Panc1 (cell line): ENCODE measurements at regions not wholly inside any gene's neighbourhood (a gene's known extent, or its start where the extent isn't known, plus 50 kb on each side); places are given as distances from the start of the nearest gene placed in this dataset.

Experiments
- ATAC-seq: fragments of 200-7000 bp; cut with Tn5 transposase; 2 replicates; pipeline ENCODE4 v1.9.1; 2020; ENCODE audit warnings: mild to moderate bottlenecking, moderate library complexity
- BruUV-seq: library from RNA; stranded (reverse); fragments of 400-500 nt; replicated peaks from 2 replicates; lab custom pipeline; 2021; lab: Mats Ljungman, UMichigan
- CTCF ChIA-PET: fragments of 300-600 bp; sonication (Branson Sonifier 250); formaldehyde crosslinking; loops from one replicate; lab custom pipeline; 2022; ENCODE audit warnings: antibody characterized with exemption; lab: Charles Lee
- POLR2A ChIA-PET: fragments of 300-600 bp; sonication (Branson Sonifier 250); formaldehyde crosslinking; loops from one replicate; lab custom pipeline; 2022; ENCODE audit warnings: antibody characterized with exemption; lab: Charles Lee
- DNase-seq: peaks from one replicate; pipeline ENCODE4 v3.0.0-alpha.2; 2010; ENCODE audit warnings: low read depth, low spot score
- H3K27ac ChIP-seq: 2 replicates; pipeline ENCODE4 v1.5.1; 2011; ENCODE audit warnings: mild to moderate bottlenecking, low read length, inconsistent platforms
- H3K27me3 ChIP-seq: fragments of 200-500 bp; sonication (Bioruptor generic); 2 replicates; pipeline ENCODE4 v1.6.0; 2014; ENCODE audit warnings: low read length, inconsistent platforms; ENCODE audit not compliant: control insufficient read depth, insufficient read depth
- H3K36me3 ChIP-seq: fragments of 200-500 bp; sonication (Bioruptor generic); 2 replicates; pipeline ENCODE4 v1.5.1; 2014; ENCODE audit warnings: inconsistent platforms, mild to moderate bottlenecking, low read length, moderate library complexity; ENCODE audit not compliant: control insufficient read depth, insufficient read depth
- H3K4me1 ChIP-seq: 2 replicates; pipeline ENCODE4 v1.5.1; 2011; ENCODE audit warnings: inconsistent platforms, mild to moderate bottlenecking, low read length, moderate library complexity; ENCODE audit not compliant: control insufficient read depth, insufficient read depth
- H3K4me3 ChIP-seq, 2 experiments: 2 replicates each; pipeline ENCODE4 v1.5.1; 2011 to 2012; ENCODE audit warnings: low read depth in 2 of 2, low read length in 2 of 2, mild to moderate bottlenecking in 2 of 2, inconsistent platforms in 1 of 2, moderate library complexity in 1 of 2
- H3K9me3 ChIP-seq: fragments of 200-500 bp; sonication (Bioruptor generic); 2 replicates; pipeline ENCODE4 v1.5.1; 2014; ENCODE audit warnings: low read depth, mild to moderate bottlenecking, inconsistent platforms, low read length, moderate library complexity; ENCODE audit not compliant: control insufficient read depth, insufficient read depth
- POLR2AphosphoS5 ChIP-seq: IDR thresholded peaks from 2 replicates; pipeline ENCODE4 v1.6.1; 2012; ENCODE audit warnings: mild to moderate bottlenecking, low read depth, low read length, moderate library complexity
- REST ChIP-seq, 2 experiments: IDR thresholded peaks; 2 replicates each; pipeline ENCODE4 v1.6.1; 2011 to 2012; ENCODE audit warnings: low read depth in 2 of 2, control low read depth in 1 of 2, low read length in 1 of 2, mild to moderate bottlenecking in 1 of 2, moderate library complexity in 1 of 2; ENCODE audit not compliant: insufficient read depth in 1 of 2
- SIN3A ChIP-seq: IDR thresholded peaks from 2 replicates; pipeline ENCODE4 v1.6.1; 2012; ENCODE audit warnings: low read depth, mild to moderate bottlenecking, low read length, moderate library complexity, borderline replicate concordance; ENCODE audit not compliant: insufficient read depth
- TCF7L2 ChIP-seq: IDR thresholded peaks from 2 replicates; pipeline ENCODE4 v1.6.1; 2011; ENCODE audit warnings: mild to moderate bottlenecking, low read depth, low read length, inconsistent platforms
- in situ Hi-C: cut with HindIII; loops from 2 replicates; pipeline ENCODE4 v1.10.0; 2016; ENCODE audit warnings: low sequenced_read_pairs, low pct_unique_long_range_greater_than_20kb
- intact Hi-C: fragments of 100-400 bp; cut with micrococcal nuclease; formaldehyde crosslinking; loops from one replicate; pipeline ENCODE4 v1.10.0; 2022; ENCODE audit not compliant: unreplicated experiment
- TF ChIP-seq, protein P1 (sequence below): fragments of 450-650 bp; IDR thresholded peaks from 2 replicates; pipeline ENCODE4 v1.5.1; 2017; ENCODE audit warnings: mild to moderate bottlenecking

DNA sequence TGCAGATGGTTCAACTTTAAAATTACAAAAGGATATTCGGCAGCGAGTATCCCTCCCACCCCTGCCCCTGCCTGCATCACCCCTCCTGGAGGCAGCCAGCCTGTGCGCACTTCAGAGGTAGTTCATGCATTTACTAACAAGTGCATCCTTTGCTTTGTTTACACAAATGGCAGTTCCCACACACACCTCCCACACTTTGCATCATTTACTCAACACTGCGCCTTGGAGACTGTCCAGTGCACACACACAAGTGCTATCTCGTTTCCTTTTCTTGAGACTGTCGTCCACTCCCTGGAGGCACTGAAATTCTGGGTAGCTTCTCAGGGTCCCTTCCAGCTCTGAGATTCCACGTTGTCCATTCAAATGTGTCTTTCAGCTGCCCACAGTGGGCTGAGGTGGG lies 53.1 kb upstream of the VSX1 start:
- ATAC-seq (no peak), DNase-seq (no peak)
- POLR2A ChIA-PET, result no interaction called here
- Histone ChIP-seq H3K4me1 (peaks cover 52% of the 10 kb centered on the region), H3K36me3 (no peaks in the 10 kb centered on the region), H3K27me3 (no peaks in the 10 kb centered on the region), H3K4me3 (no peak overlapping the region), H3K27ac (peak overlapping the region; percentile 87), H3K9me3 (no peaks in the 10 kb centered on the region)
- no peak for TF ChIP-seq TCF7L2
- TF ChIP-seq REST (IDR thresholded peaks at IDR 0.05; ENCODE audit: insufficient read depth in 1 of 2, low read depth in 2 of 2, low read length in 1 of 2), result no peak
- TF ChIP-seq SIN3A, result no peak
- TF ChIP-seq, protein P1, sequence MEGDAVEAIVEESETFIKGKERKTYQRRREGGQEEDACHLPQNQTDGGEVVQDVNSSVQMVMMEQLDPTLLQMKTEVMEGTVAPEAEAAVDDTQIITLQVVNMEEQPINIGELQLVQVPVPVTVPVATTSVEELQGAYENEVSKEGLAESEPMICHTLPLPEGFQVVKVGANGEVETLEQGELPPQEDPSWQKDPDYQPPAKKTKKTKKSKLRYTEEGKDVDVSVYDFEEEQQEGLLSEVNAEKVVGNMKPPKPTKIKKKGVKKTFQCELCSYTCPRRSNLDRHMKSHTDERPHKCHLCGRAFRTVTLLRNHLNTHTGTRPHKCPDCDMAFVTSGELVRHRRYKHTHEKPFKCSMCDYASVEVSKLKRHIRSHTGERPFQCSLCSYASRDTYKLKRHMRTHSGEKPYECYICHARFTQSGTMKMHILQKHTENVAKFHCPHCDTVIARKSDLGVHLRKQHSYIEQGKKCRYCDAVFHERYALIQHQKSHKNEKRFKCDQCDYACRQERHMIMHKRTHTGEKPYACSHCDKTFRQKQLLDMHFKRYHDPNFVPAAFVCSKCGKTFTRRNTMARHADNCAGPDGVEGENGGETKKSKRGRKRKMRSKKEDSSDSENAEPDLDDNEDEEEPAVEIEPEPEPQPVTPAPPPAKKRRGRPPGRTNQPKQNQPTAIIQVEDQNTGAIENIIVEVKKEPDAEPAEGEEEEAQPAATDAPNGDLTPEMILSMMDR, result no peak
- no peak for TF ChIP-seq POLR2AphosphoS5
- intact Hi-C loops (no loop called here), in situ Hi-C loops (no loop called here)
- CTCF ChIA-PET, result no interaction called here
- no TSS peak for BruUV-seq

DNA sequence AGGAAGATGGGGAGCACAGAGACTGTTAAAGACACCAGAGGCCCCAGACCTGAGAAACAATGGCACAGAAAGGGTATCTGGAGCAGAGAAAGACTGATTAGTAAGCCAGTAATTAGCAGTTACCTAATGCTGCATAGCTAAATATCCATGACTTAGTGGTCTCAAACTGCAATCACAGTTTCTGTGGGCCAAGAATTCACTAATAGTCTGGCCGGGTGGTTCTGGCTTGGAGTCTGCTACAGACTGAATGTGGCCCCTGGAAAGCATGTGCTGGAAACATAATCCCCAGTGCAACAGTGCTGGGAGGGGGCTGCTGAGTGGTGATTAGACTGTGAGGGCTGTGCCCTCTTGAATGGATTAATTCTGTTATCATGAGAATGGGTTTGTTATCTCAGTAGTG lies 54.1 kb upstream of the VSX1 start:
- ChIA-PET POLR2A (no interaction called here), CTCF (no interaction called here)
- Histone ChIP-seq H3K27ac (peak overlapping the region; percentile 87), H3K4me1 (peaks cover 55% of the 10 kb centered on the region), H3K36me3 (no peaks in the 10 kb centered on the region), H3K4me3 (no peak overlapping the region), H3K9me3 (no peaks in the 10 kb centered on the region), H3K27me3 (no peaks in the 10 kb centered on the region)
- BruUV-seq, result no TSS peak
- in situ Hi-C loops, result no loop called here
- intact Hi-C loops, result loop anchor here (2.0 kb wide), 1 partner anchor 43 kb away; no protein-coding TSS in a partner anchor
- ATAC-seq, result peak; percentile 1; the same call in 1 of the 2 replicates
- DNase-seq, result no peak
- TF ChIP-seq SIN3A, result no peak

DNA sequence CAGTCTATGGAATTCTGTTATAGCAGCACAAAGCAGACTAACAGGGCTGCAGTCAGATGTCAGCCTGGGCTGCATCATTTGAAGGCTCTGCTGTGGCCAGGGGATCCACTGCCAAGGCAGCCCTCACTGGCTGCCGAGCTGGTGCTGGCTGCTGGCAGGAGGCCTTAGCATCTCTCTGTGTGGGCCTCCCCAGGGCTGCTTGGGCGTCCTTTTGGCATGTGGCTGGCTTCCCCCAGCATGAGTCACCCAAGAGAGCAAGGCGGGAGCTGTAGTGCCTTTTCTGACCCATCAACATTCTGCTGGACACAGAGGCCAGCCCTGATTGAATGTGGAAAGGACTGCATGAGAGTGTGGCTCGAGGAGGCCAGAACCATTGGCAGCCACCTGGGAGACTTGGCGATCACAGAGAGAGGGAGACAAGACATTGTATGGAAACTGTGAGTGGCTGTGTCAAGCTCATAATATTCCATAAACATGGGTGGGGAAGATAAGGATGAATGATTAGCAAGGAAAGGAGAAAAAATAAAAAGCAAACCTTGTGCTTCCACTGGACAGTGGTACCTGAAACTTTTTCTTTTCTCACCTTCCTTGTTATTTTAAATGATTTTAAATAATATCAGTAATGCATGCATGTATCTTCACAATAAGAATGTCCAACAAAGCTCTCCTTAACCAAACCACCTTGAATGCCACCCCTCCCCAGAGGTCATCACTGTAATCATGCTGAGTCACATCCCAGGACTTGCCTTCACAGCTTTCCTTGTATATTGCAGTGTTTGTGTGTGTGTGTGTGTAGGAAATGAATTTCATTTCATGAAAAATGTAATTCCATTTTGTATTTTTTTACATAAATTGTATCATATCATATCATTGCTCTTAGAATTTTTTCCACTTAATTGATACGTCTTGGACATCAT lies 55.0 kb upstream of the VSX1 start:
- BruUV-seq, result no TSS peak
- CTCF ChIA-PET, result no interaction called here

More for the DNA sequence above, 55.0 kb upstream of the VSX1 start:
- TF ChIP-seq, protein P1, result no peak
- TF ChIP-seq POLR2AphosphoS5, result no peak
- TF ChIP-seq REST (IDR thresholded peaks at IDR 0.05; ENCODE audit: insufficient read depth in 1 of 2, low read depth in 2 of 2, low read length in 1 of 2), result no peak
- no peak for TF ChIP-seq TCF7L2
- TF ChIP-seq SIN3A, result no peak
- H3K4me1 ChIP-seq, result peaks cover 55% of the 10 kb centered on the region
- no peaks in the 10 kb centered on the region for H3K9me3 ChIP-seq
- no peak overlapping the region for H3K4me3 ChIP-seq
- in situ Hi-C loops (no loop called here), intact Hi-C loops (loop anchor here (2.0 kb wide), 1 partner anchor 42 kb away; no protein-coding TSS in a partner anchor)
- no peaks in the 10 kb centered on the region for H3K27me3 ChIP-seq
- POLR2A ChIA-PET, result no interaction called here
- ATAC-seq (peak; percentile 93), DNase-seq (peak; percentile 39)
- H3K27ac ChIP-seq, result peak overlapping the region; percentile 87
- no peaks in the 10 kb centered on the region for H3K36me3 ChIP-seq
